Ovary (tissue), 7 donors: ENCODE measurements at regions not wholly inside any gene's neighbourhood (a gene's known extent, or its start where the extent isn't known, plus 50 kb on each side); places are given as distances from the start of the nearest gene placed in this dataset.
"Not testable (repeated sequence)": the region's sequence is repeated elsewhere in the genome, so short reads cannot be mapped to it uniquely, and the experiment has no call there.

Source experiments
- DNase-seq, 5 donors: peaks; one replicate each; pipeline ENCODE4 v3.0.0-alpha.2; 2019 to 2020
- H3K27ac ChIP-seq, 2 donors: fragments of 200-600 bp; one replicate each; pipeline versions ENCODE4 v1.5.1 to v1.8.0; 2019 to 2022
- H3K27me3 ChIP-seq: fragments of 200-600 bp; one replicate; pipeline ENCODE4 v1.8.0; 2022
- H3K36me3 ChIP-seq: fragments of 200-600 bp; sonication (generic); one replicate; pipeline ENCODE4 v1.5.1; 2019
- H3K4me1 ChIP-seq: one replicate; pipeline ENCODE4 v1.8.1; 2013; ENCODE audit warnings: mild to moderate bottlenecking, moderate library complexity; ENCODE audit not compliant: insufficient read depth
- H3K4me3 ChIP-seq: fragments of 200-600 bp; sonication (generic); one replicate; pipeline ENCODE4 v1.5.1; 2017
- H3K9me3 ChIP-seq, 2 donors: fragments of 200-600 bp in 1 of 2; sonication (generic) in 1 of 2; one replicate each; pipeline versions ENCODE4 v1.5.1 to v1.8.1; 2013 to 2019; ENCODE audit warnings: mild to moderate bottlenecking in 1 of 2, moderate library complexity in 1 of 2
- CTCF ChIP-seq, 3 donors: fragments of 450-650 bp in 2 of 3; fragments of 200-600 bp in 1 of 3; IDR thresholded peaks; one replicate each; pipeline versions ENCODE4 v1.5.1 to v1.8.0; 2016 to 2022; ENCODE audit warnings: antibody characterized with exemption in 3 of 3, mild to moderate bottlenecking in 1 of 3
- EP300 ChIP-seq: sonication (generic); formaldehyde crosslinking; IDR thresholded peaks from one replicate; pipeline ENCODE4 v1.6.1; 2017; ENCODE audit warnings: antibody characterized with exemption
- POLR2A ChIP-seq: fragments of 450-650 bp; IDR thresholded peaks from one replicate; pipeline ENCODE4 v1.6.1; 2017; ENCODE audit warnings: antibody characterized with exemption, mild to moderate bottlenecking, moderate library complexity
- WGBS, 3 donors: extraction: QIAGEN DNeasy Blood & Tissue Kit in 1 of 3; methylation state at CpG; one replicate each; pipeline versions ENCODE4 v1.1.5 to v1.1.7; 2013 to 2017; 5-methylcytosine and 5-hydroxymethylcytosine counted together
- intact Hi-C, 4 donors: fragments of 100-400 bp; cut with DNase I; formaldehyde crosslinking; loops; one replicate each; pipeline versions ENCODE4 v1.11.0 to v1.15.1; 2022 to 2023
- donor health status: DM: no; HTN: no; CAD: no; lungs with moderate emphysema.
- donor health status: DM: no; HTN: no; CAD: no.
- donor health status: Bipolar disorder and iron deficiency.
- donor health status: DM: no; HTN: no; CAD: no.
- donor health status: DM: yes; HTN: yes; CAD: no.

- H3K36me3 ChIP-seq: no peaks in the 10 kb centered on the region
- H3K4me3 ChIP-seq: no peak overlapping the region
- H3K27ac ChIP-seq: no peak overlapping the region
- H3K4me1 ChIP-seq: peaks cover 2% of the 10 kb centered on the region
- no peak for TF ChIP-seq CTCF (IDR thresholded peaks at IDR 0.05)
- TF ChIP-seq POLR2A: no peak
- TF ChIP-seq EP300: no peak
- intact Hi-C loops: no loop called here
- no peak for DNase-seq
- no peaks in the 10 kb centered on the region for H3K27me3 ChIP-seq
- H3K9me3 ChIP-seq: no peaks in the 10 kb centered on the region
- 85 to 92% (median 89%) methylated on average over 9 of the region's 9 CpGs for WGBS, 3 donors
Observed at GRCh38 chr1:38187552-38187951, 141.0 kb upstream of the POU3F1 start.

GRCh38 chr1:38186566-38186965 is 140.0 kb upstream of the POU3F1 start:
- H3K36me3 ChIP-seq: no peaks in the 10 kb centered on the region
- no peaks in the 10 kb centered on the region for H3K9me3 ChIP-seq
- 72 to 81% (median 77%) methylated on average over 5 of the region's 5 CpGs for WGBS, 3 donors
- TF ChIP-seq CTCF (IDR thresholded peaks at IDR 0.05) (no peak), EP300 (no peak), POLR2A (no peak)
- DNase-seq: no peak
- H3K4me1 ChIP-seq: peaks cover 2% of the 10 kb centered on the region
- intact Hi-C loops: no loop called here
- H3K27me3 ChIP-seq: no peaks in the 10 kb centered on the region
- no peak overlapping the region for H3K4me3 ChIP-seq
- no peak overlapping the region for H3K27ac ChIP-seq

GRCh38 chr1:38185913-38186312 is 139.3 kb upstream of the POU3F1 start:
- no peaks in the 10 kb centered on the region for H3K9me3 ChIP-seq
- no peaks in the 10 kb centered on the region for H3K36me3 ChIP-seq
- H3K27me3 ChIP-seq: no peaks in the 10 kb centered on the region
- no peak overlapping the region for H3K27ac ChIP-seq
- TF ChIP-seq CTCF (IDR thresholded peaks at IDR 0.05) (no peak), POLR2A (no peak), EP300 (no peak)
- intact Hi-C loops: no loop called here
- WGBS, 3 donors: 84 to 90% (median 86%) methylated on average over 7 of the region's 7 CpGs
- no peak overlapping the region for H3K4me3 ChIP-seq
- DNase-seq: no peak
- H3K4me1 ChIP-seq: peaks cover 2% of the 10 kb centered on the region

- Histone ChIP-seq H3K4me3 (no peak overlapping the region), H3K4me1 (no peaks in the 10 kb centered on the region), H3K27me3 (no peaks in the 10 kb centered on the region), H3K27ac (no peak overlapping the region), H3K9me3 (no peaks in the 10 kb centered on the region), H3K36me3 (no peaks in the 10 kb centered on the region)
- 75 to 84% (median 79%) methylated on average over 2 of the region's 2 CpGs for WGBS, 3 donors
- no peak for DNase-seq
- TF ChIP-seq CTCF (IDR thresholded peaks at IDR 0.05): no peak
- intact Hi-C loops: no loop called here
Observed at GRCh38 chr1:38183747-38184146, 137.2 kb upstream of the POU3F1 start.

- Histone ChIP-seq H3K9me3 (no peaks in the 10 kb centered on the region), H3K4me1 (no peaks in the 10 kb centered on the region), H3K27me3 (no peaks in the 10 kb centered on the region), H3K27ac (no peak overlapping the region), H3K36me3 (no peaks in the 10 kb centered on the region), H3K4me3 (no peak overlapping the region)
- WGBS, 3 donors: 54 to 59% (median 59%) methylated on average over 7 of the region's 7 CpGs
- intact Hi-C loops: no loop called here
- TF ChIP-seq POLR2A (no peak), CTCF (IDR thresholded peaks at IDR 0.05) (no peak)
- DNase-seq: no peak
Observed at GRCh38 chr1:38183096-38183495, 136.5 kb upstream of the POU3F1 start.

GRCh38 chr1:38180388-38180787 is 133.8 kb upstream of the POU3F1 start:
- H3K27ac ChIP-seq, intact Hi-C loops, H3K9me3 ChIP-seq, H3K4me1 ChIP-seq, H3K27me3 ChIP-seq, H3K36me3 ChIP-seq, H3K4me3 ChIP-seq, DNase-seq: not testable (repeated sequence)
- 81 to 86% (median 84%) methylated on average over 1 of the region's 1 CpG for WGBS, 3 donors
